ENCODE measurements at regions not wholly inside any gene's neighbourhood (a gene's known extent, or its start where the extent isn't known, plus 50 kb on each side); places are given as distances from the start of the nearest gene placed in this dataset.

GRCh38 chr20:51169813-51170212, 146.9 kb upstream of the KCNG1 start:
- CTCF ChIA-PET: no interaction called here
- Histone ChIP-seq H3K14ac (replicated peaks; ENCODE audit: low read depth, low read length) (no peak overlapping the region), H3K4ac (ENCODE audit: low read depth, low read length) (no peak overlapping the region), H4K5ac (ENCODE audit: low read depth, low read length) (no peak overlapping the region), H4K8ac (ENCODE audit: low read depth in 2 of 2, low read length in 2 of 2) (no peak overlapping the region), H3K23ac (ENCODE audit: low read depth, low read length) (no peak overlapping the region), H2BK15ac (ENCODE audit: low read depth, low read length) (no peak overlapping the region), H3K4me2 (ENCODE audit: low read depth, low read length) (no peak overlapping the region), H2AK9ac (replicated peaks; ENCODE audit: low read depth, low read length, poor library complexity) (no peak overlapping the region), H3K27ac (ENCODE audit: insufficient read depth, low read length) (no peak overlapping the region), H4K20me1 (ENCODE audit: insufficient read depth, low read length) (no peaks in the 10 kb centered on the region), H2BK120ac (ENCODE audit: low read depth, low read length) (no peak overlapping the region), H3K4me1 (ENCODE audit: control insufficient read depth, insufficient read depth, low read length) (no peaks in the 10 kb centered on the region), H3K56ac (ENCODE audit: extremely low read depth, insufficient read depth, low read length) (no peak overlapping the region), H2AFZ (replicated peaks; ENCODE audit: low read length, poor library complexity) (no peak overlapping the region), H3K18ac (ENCODE audit: low read depth, low read length) (no peak overlapping the region), H3K79me1 (ENCODE audit: low read depth in 1 of 2, low read length in 2 of 2) (no peaks in the 10 kb centered on the region), H3K4me3 (ENCODE audit: insufficient read depth, low read depth, low read length) (no peak overlapping the region), H3K9me1 (ENCODE audit: insufficient read depth, low read length) (no peaks in the 10 kb centered on the region), H2BK20ac (ENCODE audit: low read depth, low read length) (no peak overlapping the region), H4K91ac (ENCODE audit: insufficient read depth, low read depth, low read length) (no peak overlapping the region), H3K27me3 (ENCODE audit: control insufficient read depth, insufficient read depth, low read length) (peaks cover 26% of the 10 kb centered on the region), H2BK5ac (ENCODE audit: low read depth, low read length, poor library complexity, severe bottlenecking) (no peak overlapping the region), H3K9me3 (ENCODE audit: control insufficient read depth, insufficient read depth, low read length) (peaks cover 3% of the 10 kb centered on the region), H3K36me3 (ENCODE audit: control insufficient read depth, insufficient read depth, low read length) (no peaks in the 10 kb centered on the region), H3K9ac (ENCODE audit: low read depth, low read length) (no peak overlapping the region), H2AK5ac (ENCODE audit: low read depth, low read length) (no peak overlapping the region)
- in situ Hi-C loops (cut with MboI; ENCODE audit: low sequenced_read_pairs): no loop called here
- dilution Hi-C loops (cut with HindIII; ENCODE audit: low sequenced_read_pairs, unreplicated experiment): no loop called here
- ATAC-seq (ENCODE audit: low read depth): no peak
- no peak for DNase-seq
- TF ChIP-seq RAD21 (IDR thresholded peaks at IDR 0.05; ENCODE audit: low read length) (no peak), RCOR1 (IDR thresholded peaks at IDR 0.05; ENCODE audit: insufficient replicate concordance, low read length) (no peak), MAFK (IDR thresholded peaks at IDR 0.05; ENCODE audit: low read depth, low read length) (no peak), ELK1 (IDR thresholded peaks at IDR 0.05; ENCODE audit: borderline replicate concordance, low read depth, low read length) (no peak), SMC3 (IDR thresholded peaks at IDR 0.05; ENCODE audit: low read depth, low read length) (no peak), CHD1 (IDR thresholded peaks at IDR 0.05; ENCODE audit: low read depth, low read length) (no peak), POLR2A (IDR thresholded peaks at IDR 0.05; ENCODE audit: low read depth, low read length) (no peak), RFX5 (IDR thresholded peaks at IDR 0.05; ENCODE audit: low read depth, low read length) (no peak), CTCF (conservative IDR thresholded peaks at IDR 0.05; ENCODE audit: low read depth, low read length) (no peak), USF2 (IDR thresholded peaks at IDR 0.05; ENCODE audit: low read depth, low read length) (no peak), MAZ (IDR thresholded peaks at IDR 0.05; ENCODE audit: borderline replicate concordance, low read depth, low read length) (no peak), FOS (IDR thresholded peaks at IDR 0.05; ENCODE audit: low read depth, low read length) (no peak)
- intact Hi-C loops (cut with micrococcal nuclease): no loop called here
- POLR2A ChIA-PET (ENCODE audit: unreplicated experiment): no interaction called here
- no CpG with 5 or more reads among the region's 3 CpGs for WGBS, 2 experiments (ENCODE audit: extremely low coverage in 2 of 2, insufficient read length in 1 of 2)
- no TSS peak for BruUV-seq (replicated peaks)

All from IMR-90 (cell line).